Ovary (tissue), 3 donors: ENCODE measurements at regions not wholly inside any gene's neighbourhood (a gene's known extent, or its start where the extent isn't known, plus 50 kb on each side); places are given as distances from the start of the nearest gene placed in this dataset.

Experiments
- CTCF ChIP-seq, 3 donors: fragments of 450-650 bp in 2 of 3; fragments of 200-600 bp in 1 of 3; IDR thresholded peaks; one replicate each; pipeline versions ENCODE4 v1.5.1 to v1.8.0; 2016 to 2022; ENCODE audit warnings: antibody characterized with exemption in 3 of 3, mild to moderate bottlenecking in 1 of 3
- EP300 ChIP-seq: sonication (generic); formaldehyde crosslinking; IDR thresholded peaks from one replicate; pipeline ENCODE4 v1.6.1; 2017; ENCODE audit warnings: antibody characterized with exemption
- POLR2A ChIP-seq: fragments of 450-650 bp; IDR thresholded peaks from one replicate; pipeline ENCODE4 v1.6.1; 2017; ENCODE audit warnings: antibody characterized with exemption, mild to moderate bottlenecking, moderate library complexity
- donor health status: DM: no; HTN: no; CAD: no.

DNA sequence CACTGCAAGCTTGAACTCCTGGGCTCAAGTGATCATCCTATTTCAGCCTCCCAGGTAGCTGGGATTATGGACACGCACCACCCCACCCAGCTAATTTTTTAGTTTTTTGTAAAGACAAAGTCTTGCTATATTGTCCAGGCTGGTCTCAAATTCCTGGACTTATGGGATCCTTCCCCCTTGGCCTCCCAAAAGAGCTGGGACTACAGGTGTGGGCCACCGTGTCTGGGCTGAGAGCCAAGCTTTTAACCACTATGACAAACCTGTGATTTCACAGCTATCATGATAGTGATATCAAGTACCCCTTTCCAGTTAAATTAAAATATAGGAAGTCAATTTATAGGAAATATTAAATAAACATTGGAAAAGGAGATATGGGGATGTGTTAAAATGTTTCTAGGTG lies 74.6 kb upstream of the IRX6 start:
- TF ChIP-seq CTCF (IDR thresholded peaks at IDR 0.05) (no peak), EP300 (no peak), POLR2A (no peak)
